ENCODE measurements at regions not wholly inside any gene's neighbourhood (a gene's known extent, or its start where the extent isn't known, plus 50 kb on each side); places are given as distances from the start of the nearest gene placed in this dataset.

DNA sequence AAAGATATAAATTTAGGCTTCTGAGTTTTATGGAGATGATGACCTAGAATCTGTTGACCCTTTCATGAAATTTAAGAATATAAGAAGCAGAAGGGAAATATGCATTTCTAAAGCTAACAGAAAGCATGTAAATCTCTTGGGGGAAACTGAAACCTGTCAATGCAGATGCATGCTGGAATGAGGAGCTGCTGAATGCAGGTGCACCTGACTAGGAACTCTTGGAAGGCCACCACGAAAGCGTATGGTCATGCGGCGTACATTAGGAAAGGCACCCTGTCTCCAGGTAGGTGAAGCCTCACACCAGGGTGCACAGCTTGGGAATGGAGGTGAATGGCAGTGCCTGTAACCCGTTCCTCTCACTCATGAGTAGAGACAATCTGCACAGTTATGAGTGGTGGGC lies 309.7 kb downstream of the SEC16B start:
- TF ChIP-seq, protein P1, sequence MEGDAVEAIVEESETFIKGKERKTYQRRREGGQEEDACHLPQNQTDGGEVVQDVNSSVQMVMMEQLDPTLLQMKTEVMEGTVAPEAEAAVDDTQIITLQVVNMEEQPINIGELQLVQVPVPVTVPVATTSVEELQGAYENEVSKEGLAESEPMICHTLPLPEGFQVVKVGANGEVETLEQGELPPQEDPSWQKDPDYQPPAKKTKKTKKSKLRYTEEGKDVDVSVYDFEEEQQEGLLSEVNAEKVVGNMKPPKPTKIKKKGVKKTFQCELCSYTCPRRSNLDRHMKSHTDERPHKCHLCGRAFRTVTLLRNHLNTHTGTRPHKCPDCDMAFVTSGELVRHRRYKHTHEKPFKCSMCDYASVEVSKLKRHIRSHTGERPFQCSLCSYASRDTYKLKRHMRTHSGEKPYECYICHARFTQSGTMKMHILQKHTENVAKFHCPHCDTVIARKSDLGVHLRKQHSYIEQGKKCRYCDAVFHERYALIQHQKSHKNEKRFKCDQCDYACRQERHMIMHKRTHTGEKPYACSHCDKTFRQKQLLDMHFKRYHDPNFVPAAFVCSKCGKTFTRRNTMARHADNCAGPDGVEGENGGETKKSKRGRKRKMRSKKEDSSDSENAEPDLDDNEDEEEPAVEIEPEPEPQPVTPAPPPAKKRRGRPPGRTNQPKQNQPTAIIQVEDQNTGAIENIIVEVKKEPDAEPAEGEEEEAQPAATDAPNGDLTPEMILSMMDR (IDR thresholded peaks at IDR 0.05): no peak
- TF ChIP-seq POLR2A (IDR thresholded peaks at IDR 0.05) (no peak), POLR2AphosphoS5 (IDR thresholded peaks at IDR 0.05) (no peak)

Measured in breast epithelium (tissue), 3 donors.